ENCODE measurements at regions not wholly inside any gene's neighbourhood (a gene's known extent, or its start where the extent isn't known, plus 50 kb on each side); places are given as distances from the start of the nearest gene placed in this dataset.

GRCh38 chr1:31116022-31116421 is 50.5 kb upstream of the PUM1 start:
- intact Hi-C loops (cut with micrococcal nuclease; ENCODE audit: unreplicated experiment), result no loop called here
- Histone ChIP-seq H3K4me3 (ENCODE audit: low read depth in 2 of 2, low read length in 2 of 2) (no peak overlapping the region), H3K27me3 (ENCODE audit: control insufficient read depth, insufficient read depth, low read length) (no peaks in the 10 kb centered on the region), H3K27ac (ENCODE audit: low read length) (no peak overlapping the region), H3K9me3 (ENCODE audit: control insufficient read depth, insufficient read depth, low read depth, low read length) (no peaks in the 10 kb centered on the region), H3K4me1 (ENCODE audit: control insufficient read depth, insufficient read depth, low read length) (no peaks in the 10 kb centered on the region), H3K36me3 (ENCODE audit: control insufficient read depth, insufficient read depth, low read length) (no peaks in the 10 kb centered on the region)
- in situ Hi-C loops (cut with HindIII; ENCODE audit: low pct_unique_long_range_greater_than_20kb, low sequenced_read_pairs), result no loop called here
- CTCF ChIA-PET, result interaction anchor here (0.6 kb wide), 1 partner anchor 36 kb away, joined by 8 read pairs; no protein-coding TSS in a partner anchor
- DNase-seq (ENCODE audit: low read depth, low spot score) (no peak), ATAC-seq (no peak)
- no peak for TF ChIP-seq POLR2AphosphoS5 (IDR thresholded peaks at IDR 0.05; ENCODE audit: low read depth, low read length)
- no peak for TF ChIP-seq SIN3A (IDR thresholded peaks at IDR 0.05; ENCODE audit: borderline replicate concordance, insufficient read depth, low read depth, low read length)
- no peak for TF ChIP-seq REST (IDR thresholded peaks at IDR 0.05; ENCODE audit: insufficient read depth in 1 of 2, low read depth in 2 of 2, low read length in 1 of 2)
- POLR2A ChIA-PET, result no interaction called here
- no TSS peak for BruUV-seq (replicated peaks)

Data from Panc1 (cell line).